ENCODE measurements at regions not wholly inside any gene's neighbourhood (a gene's known extent, or its start where the extent isn't known, plus 50 kb on each side); places are given as distances from the start of the nearest gene placed in this dataset.

DNA sequence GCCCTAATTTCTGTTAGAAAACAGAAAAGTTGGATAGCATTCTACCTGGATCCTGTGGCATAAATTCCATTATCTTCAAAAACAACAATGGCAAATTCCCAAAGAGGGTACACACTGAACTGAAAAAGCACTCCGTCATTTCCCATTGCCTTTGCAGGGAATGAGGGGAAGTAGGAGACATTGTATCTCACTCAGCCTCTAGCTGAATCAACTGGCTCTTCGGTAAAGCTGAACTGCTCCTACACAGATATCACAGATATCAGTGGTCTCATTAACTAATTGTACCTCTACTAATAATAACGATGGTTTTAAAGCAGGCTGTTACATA is 64.2 kb upstream of the PRKAR2B start:
- TF ChIP-seq CTCF (conservative IDR thresholded peaks at IDR 0.05), result no peak
- peaks cover 5% of the 10 kb centered on the region for H3K4me1 Mint-ChIP-seq
- Histone ChIP-seq H3K36me3 (ENCODE audit: control insufficient read depth, insufficient read depth, low read length) (no peaks in the 10 kb centered on the region), H3K9me3 (ENCODE audit: control insufficient read depth, low read length) (no peaks in the 10 kb centered on the region), H3K27ac (ENCODE audit: low read depth, low read length) (no peak overlapping the region), H3K27me3 (ENCODE audit: control insufficient read depth, insufficient read depth, low read length, poor library complexity, severe bottlenecking) (no peaks in the 10 kb centered on the region), H3K4me3 (ENCODE audit: low read length) (no peak overlapping the region), H3K9ac (ENCODE audit: extremely low read depth, low read length, poor library complexity, severe bottlenecking) (no peak overlapping the region), H3K4me1 (ENCODE audit: control insufficient read depth, insufficient read depth, low read length) (peaks cover 4% of the 10 kb centered on the region)
- no peak overlapping the region for H3K27ac Mint-ChIP-seq
- 100% methylated on average over 3 of the region's 3 CpGs for WGBS, 2 experiments (ENCODE audit: insufficient coverage in 1 of 2, insufficient read length in 1 of 2)
- H3K9me3 Mint-ChIP-seq, result no peaks in the 10 kb centered on the region
- no peaks in the 10 kb centered on the region for H3K27me3 Mint-ChIP-seq (ENCODE audit: insufficient read depth)
- no peak overlapping the region for H3K4me3 Mint-ChIP-seq
- H3K36me3 Mint-ChIP-seq (ENCODE audit: low read depth), result no peaks in the 10 kb centered on the region
- DNase-seq, result no peak

GRCh38 chr7:106982415-106982814 is 62.1 kb upstream of the PRKAR2B start:
- H3K9me3 Mint-ChIP-seq, result no peaks in the 10 kb centered on the region
- no peak overlapping the region for H3K4me3 Mint-ChIP-seq
- no peaks in the 10 kb centered on the region for H3K27me3 Mint-ChIP-seq (ENCODE audit: insufficient read depth)
- Histone ChIP-seq H3K9ac (ENCODE audit: extremely low read depth, low read length, poor library complexity, severe bottlenecking) (no peak overlapping the region), H3K36me3 (ENCODE audit: control insufficient read depth, insufficient read depth, low read length) (no peaks in the 10 kb centered on the region), H3K9me3 (ENCODE audit: control insufficient read depth, low read length) (no peaks in the 10 kb centered on the region), H3K4me3 (ENCODE audit: low read length) (no peak overlapping the region), H3K4me1 (ENCODE audit: control insufficient read depth, insufficient read depth, low read length) (peaks cover 4% of the 10 kb centered on the region), H3K27me3 (ENCODE audit: control insufficient read depth, insufficient read depth, low read length, poor library complexity, severe bottlenecking) (no peaks in the 10 kb centered on the region), H3K27ac (ENCODE audit: low read depth, low read length) (no peak overlapping the region)
- H3K36me3 Mint-ChIP-seq (ENCODE audit: low read depth), result no peaks in the 10 kb centered on the region
- WGBS, 2 experiments (ENCODE audit: insufficient coverage in 1 of 2, insufficient read length in 1 of 2), result 90 to 91% methylated on average over 7 of the region's 7 CpGs
- no peak for DNase-seq
- H3K4me1 Mint-ChIP-seq, result peaks cover 5% of the 10 kb centered on the region
- TF ChIP-seq CTCF (conservative IDR thresholded peaks at IDR 0.05), result no peak
- no peak overlapping the region for H3K27ac Mint-ChIP-seq

- DNase-seq, result no peak
- Mint-ChIP-seq H3K4me1 (peaks cover 5% of the 10 kb centered on the region), H3K9me3 (no peaks in the 10 kb centered on the region), H3K4me3 (no peak overlapping the region), H3K36me3 (ENCODE audit: low read depth) (no peaks in the 10 kb centered on the region), H3K27ac (no peak overlapping the region), H3K27me3 (ENCODE audit: insufficient read depth) (no peaks in the 10 kb centered on the region)
- WGBS, 2 experiments (ENCODE audit: insufficient coverage in 1 of 2, insufficient read length in 1 of 2), result 95 to 96% methylated on average over 4 to 5 of the region's 5 CpGs
- no peak overlapping the region for H3K4me3 ChIP-seq (ENCODE audit: low read length)
- no peaks in the 10 kb centered on the region for H3K27me3 ChIP-seq (ENCODE audit: control insufficient read depth, insufficient read depth, low read length, poor library complexity, severe bottlenecking)
- no peak overlapping the region for H3K27ac ChIP-seq (ENCODE audit: low read depth, low read length)
- no peak overlapping the region for H3K9ac ChIP-seq (ENCODE audit: extremely low read depth, low read length, poor library complexity, severe bottlenecking)
- TF ChIP-seq CTCF (conservative IDR thresholded peaks at IDR 0.05), result no peak
- H3K9me3 ChIP-seq (ENCODE audit: control insufficient read depth, low read length), result no peaks in the 10 kb centered on the region
- no peaks in the 10 kb centered on the region for H3K36me3 ChIP-seq (ENCODE audit: control insufficient read depth, insufficient read depth, low read length)
- peaks cover 4% of the 10 kb centered on the region for H3K4me1 ChIP-seq (ENCODE audit: control insufficient read depth, insufficient read depth, low read length)
These were observed 60.5 kb upstream of the PRKAR2B start for GRCh38 chr7:106984034-106984433.
